D721Med (cell line): ENCODE measurements at regions not wholly inside any gene's neighbourhood (a gene's known extent, or its start where the extent isn't known, plus 50 kb on each side); places are given as distances from the start of the nearest gene placed in this dataset.

Source experiments
- DNase-seq: peaks from one replicate; pipeline ENCODE4 v3.0.0; 2011; ENCODE audit warnings: low spot score; ENCODE audit not compliant: insufficient read length
- FAIRE-seq: peaks from 2 replicates; lab custom pipeline; 2011; peaks lifted over from hg19 to GRCh38; lab: Jason Lieb, UNC
- CTCF ChIP-seq: IDR thresholded peaks from 2 replicates; pipeline ENCODE4 v1.5.1; 2012; ENCODE audit warnings: mild to moderate bottlenecking, control low read depth; ENCODE audit not compliant: insufficient read depth; ENCODE audit errors: missing control alignments

- DNase-seq: no peak
- FAIRE-seq: no peak
- TF ChIP-seq CTCF: no peak
Measured at GRCh38 chr6:140576004-140576555, 1201.6 kb upstream of the CITED2 start.

GRCh38 chr6:140572867-140573266, 1198.4 kb upstream of the CITED2 start:
- no peak for TF ChIP-seq CTCF
- FAIRE-seq: no peak

GRCh38 chr6:140572129-140572528, 1197.7 kb upstream of the CITED2 start:
- DNase-seq (no peak), FAIRE-seq (no peak)
- TF ChIP-seq CTCF: no peak

More at GRCh38 chr6:140572867-140573266, 1198.4 kb upstream of the CITED2 start:
- no peak for DNase-seq

GRCh38 chr6:140571145-140571544, 1196.7 kb upstream of the CITED2 start:
- no peak for DNase-seq
- FAIRE-seq: no peak
- TF ChIP-seq CTCF: no peak

GRCh38 chr6:140567466-140567865, 1193.0 kb upstream of the CITED2 start:
- no peak for DNase-seq
- no peak for TF ChIP-seq CTCF
- no peak for FAIRE-seq

- no peak for FAIRE-seq
Measured at GRCh38 chr6:140566781-140567277, 1192.4 kb upstream of the CITED2 start.

More at GRCh38 chr6:140566781-140567277, 1192.4 kb upstream of the CITED2 start:
- TF ChIP-seq CTCF: no peak
- DNase-seq: no peak
